ENCODE measurements at regions not wholly inside any gene's neighbourhood (a gene's known extent, or its start where the extent isn't known, plus 50 kb on each side); places are given as distances from the start of the nearest gene placed in this dataset.

DNA sequence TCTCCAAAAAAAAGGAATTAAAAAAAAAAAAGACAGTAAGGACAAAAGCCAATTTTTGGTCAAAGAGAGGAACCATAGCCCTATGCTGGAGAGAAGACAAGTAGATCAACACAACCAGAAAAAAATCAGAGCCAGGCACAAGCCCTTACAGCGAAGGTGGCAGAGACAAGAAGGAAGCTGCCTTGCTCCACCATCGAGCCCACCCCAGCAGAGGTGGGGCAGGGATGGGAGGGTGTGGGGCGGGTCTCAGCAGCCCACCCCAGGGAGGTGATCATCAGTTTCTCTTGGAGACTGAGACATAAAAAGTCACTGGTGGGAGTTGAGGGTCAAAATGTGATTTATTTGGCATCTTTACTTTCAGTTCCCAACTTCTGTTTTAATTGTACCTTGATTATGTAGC is 332.4 kb downstream of the FOXO1 start:
- no peak overlapping the region for H3K4me3 Mint-ChIP-seq
- Histone ChIP-seq H3K4me1 (ENCODE audit: insufficient read depth) (no peaks in the 10 kb centered on the region), H2AFZ (no peak overlapping the region), H3K27ac (ENCODE audit: low read depth) (no peak overlapping the region), H3K79me2 (replicated peaks; ENCODE audit: insufficient read depth) (no peaks in the 10 kb centered on the region), H3K4me3 (no peak overlapping the region), H3F3A (replicated peaks; ENCODE audit: low read depth) (no peaks in the 10 kb centered on the region), H4K20me1 (replicated peaks; ENCODE audit: insufficient read depth) (no peaks in the 10 kb centered on the region), H3K36me3 (ENCODE audit: insufficient read depth) (no peaks in the 10 kb centered on the region), H3K9me2 (ENCODE audit: insufficient read depth) (peaks cover 19% of the 10 kb centered on the region), H3K27me3 (ENCODE audit: insufficient read depth) (no peaks in the 10 kb centered on the region), H3K4me2 (no peak overlapping the region)
- H3K27ac Mint-ChIP-seq: no peak overlapping the region
- no peaks in the 10 kb centered on the region; the same call in 2 of the 3 replicates for H3K36me3 Mint-ChIP-seq (ENCODE audit: low read depth)
- ATAC-seq (no peak), DNase-seq (ENCODE audit: low spot score) (no peak)
- H3K4me1 Mint-ChIP-seq: peaks cover 8% of the 10 kb centered on the region
- H3K27me3 Mint-ChIP-seq (ENCODE audit: insufficient read depth, low read depth, poor library complexity): peaks cover 3% of the 10 kb centered on the region
- no peaks in the 10 kb centered on the region; the same call in 2 of the 3 replicates for H3K9me3 Mint-ChIP-seq
- TF ChIP-seq NANOG (IDR thresholded peaks at IDR 0.05; ENCODE audit: borderline replicate concordance): no peak
- no peak for TF ChIP-seq STAT1 (IDR thresholded peaks at IDR 0.05; ENCODE audit: unreplicated experiment)
- TF ChIP-seq EZH2phosphoT487 (IDR thresholded peaks at IDR 0.05; ENCODE audit: unreplicated experiment): no peak
- TF ChIP-seq, protein P1, sequence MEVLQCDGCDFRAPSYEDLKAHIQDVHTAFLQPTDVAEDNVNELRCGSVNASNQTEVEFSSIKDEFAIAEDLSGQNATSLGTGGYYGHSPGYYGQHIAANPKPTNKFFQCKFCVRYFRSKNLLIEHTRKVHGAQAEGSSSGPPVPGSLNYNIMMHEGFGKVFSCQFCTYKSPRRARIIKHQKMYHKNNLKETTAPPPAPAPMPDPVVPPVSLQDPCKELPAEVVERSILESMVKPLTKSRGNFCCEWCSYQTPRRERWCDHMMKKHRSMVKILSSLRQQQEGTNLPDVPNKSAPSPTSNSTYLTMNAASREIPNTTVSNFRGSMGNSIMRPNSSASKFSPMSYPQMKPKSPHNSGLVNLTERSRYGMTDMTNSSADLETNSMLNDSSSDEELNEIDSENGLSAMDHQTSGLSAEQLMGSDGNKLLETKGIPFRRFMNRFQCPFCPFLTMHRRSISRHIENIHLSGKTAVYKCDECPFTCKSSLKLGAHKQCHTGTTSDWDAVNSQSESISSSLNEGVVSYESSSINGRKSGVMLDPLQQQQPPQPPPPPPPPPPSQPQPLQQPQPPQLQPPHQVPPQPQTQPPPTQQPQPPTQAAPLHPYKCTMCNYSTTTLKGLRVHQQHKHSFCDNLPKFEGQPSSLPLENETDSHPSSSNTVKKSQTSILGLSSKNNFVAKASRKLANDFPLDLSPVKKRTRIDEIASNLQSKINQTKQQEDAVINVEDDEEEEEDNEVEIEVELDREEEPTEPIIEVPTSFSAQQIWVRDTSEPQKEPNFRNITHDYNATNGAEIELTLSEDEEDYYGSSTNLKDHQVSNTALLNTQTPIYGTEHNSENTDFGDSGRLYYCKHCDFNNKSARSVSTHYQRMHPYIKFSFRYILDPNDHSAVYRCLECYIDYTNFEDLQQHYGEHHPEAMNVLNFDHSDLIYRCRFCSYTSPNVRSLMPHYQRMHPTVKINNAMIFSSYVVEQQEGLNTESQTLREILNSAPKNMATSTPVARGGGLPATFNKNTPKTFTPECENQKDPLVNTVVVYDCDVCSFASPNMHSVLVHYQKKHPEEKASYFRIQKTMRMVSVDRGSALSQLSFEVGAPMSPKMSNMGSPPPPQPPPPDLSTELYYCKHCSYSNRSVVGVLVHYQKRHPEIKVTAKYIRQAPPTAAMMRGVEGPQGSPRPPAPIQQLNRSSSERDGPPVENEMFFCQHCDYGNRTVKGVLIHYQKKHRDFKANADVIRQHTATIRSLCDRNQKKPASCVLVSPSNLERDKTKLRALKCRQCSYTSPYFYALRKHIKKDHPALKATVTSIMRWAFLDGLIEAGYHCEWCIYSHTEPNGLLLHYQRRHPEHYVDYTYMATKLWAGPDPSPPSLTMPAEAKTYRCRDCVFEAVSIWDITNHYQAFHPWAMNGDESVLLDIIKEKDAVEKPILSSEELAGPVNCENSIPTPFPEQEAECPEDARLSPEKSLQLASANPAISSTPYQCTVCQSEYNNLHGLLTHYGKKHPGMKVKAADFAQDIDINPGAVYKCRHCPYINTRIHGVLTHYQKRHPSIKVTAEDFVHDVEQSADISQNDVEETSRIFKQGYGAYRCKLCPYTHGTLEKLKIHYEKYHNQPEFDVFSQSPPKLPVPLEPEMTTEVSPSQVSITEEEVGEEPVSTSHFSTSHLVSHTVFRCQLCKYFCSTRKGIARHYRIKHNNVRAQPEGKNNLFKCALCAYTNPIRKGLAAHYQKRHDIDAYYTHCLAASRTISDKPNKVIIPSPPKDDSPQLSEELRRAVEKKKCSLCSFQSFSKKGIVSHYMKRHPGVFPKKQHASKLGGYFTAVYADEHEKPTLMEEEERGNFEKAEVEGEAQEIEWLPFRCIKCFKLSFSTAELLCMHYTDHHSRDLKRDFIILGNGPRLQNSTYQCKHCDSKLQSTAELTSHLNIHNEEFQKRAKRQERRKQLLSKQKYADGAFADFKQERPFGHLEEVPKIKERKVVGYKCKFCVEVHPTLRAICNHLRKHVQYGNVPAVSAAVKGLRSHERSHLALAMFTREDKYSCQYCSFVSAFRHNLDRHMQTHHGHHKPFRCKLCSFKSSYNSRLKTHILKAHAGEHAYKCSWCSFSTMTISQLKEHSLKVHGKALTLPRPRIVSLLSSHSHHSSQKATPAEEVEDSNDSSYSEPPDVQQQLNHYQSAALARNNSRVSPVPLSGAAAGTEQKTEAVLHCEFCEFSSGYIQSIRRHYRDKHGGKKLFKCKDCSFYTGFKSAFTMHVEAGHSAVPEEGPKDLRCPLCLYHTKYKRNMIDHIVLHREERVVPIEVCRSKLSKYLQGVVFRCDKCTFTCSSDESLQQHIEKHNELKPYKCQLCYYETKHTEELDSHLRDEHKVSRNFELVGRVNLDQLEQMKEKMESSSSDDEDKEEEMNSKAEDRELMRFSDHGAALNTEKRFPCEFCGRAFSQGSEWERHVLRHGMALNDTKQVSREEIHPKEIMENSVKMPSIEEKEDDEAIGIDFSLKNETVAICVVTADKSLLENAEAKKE (CRISPR knock-in tag; IDR thresholded peaks at IDR 0.05): no peak
- TF ChIP-seq POLR2AphosphoS5 (IDR thresholded peaks at IDR 0.05; ENCODE audit: low read depth): no peak
- no peak for TF ChIP-seq ETS1 (IDR thresholded peaks at IDR 0.05)
- no peak for TF ChIP-seq ZNF331 (CRISPR knock-in tag; IDR thresholded peaks at IDR 0.05; ENCODE audit: low read depth)
- TF ChIP-seq JUNB (IDR thresholded peaks at IDR 0.05; ENCODE audit: unreplicated experiment): no peak
- no peak for TF ChIP-seq CTCF (conservative IDR thresholded peaks at IDR 0.05; ENCODE audit: low read depth in 2 of 2)
- TF ChIP-seq ZNF114 (CRISPR knock-in tag; IDR thresholded peaks at IDR 0.05): no peak
- no peak for TF ChIP-seq REST (IDR thresholded peaks at IDR 0.05; ENCODE audit: unreplicated experiment)
- no peak for TF ChIP-seq EZH2 (IDR thresholded peaks at IDR 0.05; ENCODE audit: low read depth, unreplicated experiment)
- no peak for TF ChIP-seq CREB1 (CRISPR knock-in tag; IDR thresholded peaks at IDR 0.05; ENCODE audit: low read depth)

Data from GM23338 (cell line).